Fibroblast of pulmonary artery (primary cell): ENCODE measurements at regions not wholly inside any gene's neighbourhood (a gene's known extent, or its start where the extent isn't known, plus 50 kb on each side); places are given as distances from the start of the nearest gene placed in this dataset.

ENCODE experiments used
- DNase-seq: peaks from one replicate; pipeline ENCODE4 v3.0.0-alpha.2; 2010; ENCODE audit warnings: low read depth
- H3K4me3 ChIP-seq: replicated peaks from 2 replicates; pipeline ENCODE4 v1.5.1; 2011; ENCODE audit warnings: low read depth, mild to moderate bottlenecking, control low read depth, low read length, moderate library complexity
- CTCF ChIP-seq: IDR thresholded peaks from 2 replicates; pipeline ENCODE4 v1.5.1; 2011; ENCODE audit warnings: mild to moderate bottlenecking, control low read depth, low read length, inconsistent platforms; ENCODE audit errors: missing control alignments

DNA sequence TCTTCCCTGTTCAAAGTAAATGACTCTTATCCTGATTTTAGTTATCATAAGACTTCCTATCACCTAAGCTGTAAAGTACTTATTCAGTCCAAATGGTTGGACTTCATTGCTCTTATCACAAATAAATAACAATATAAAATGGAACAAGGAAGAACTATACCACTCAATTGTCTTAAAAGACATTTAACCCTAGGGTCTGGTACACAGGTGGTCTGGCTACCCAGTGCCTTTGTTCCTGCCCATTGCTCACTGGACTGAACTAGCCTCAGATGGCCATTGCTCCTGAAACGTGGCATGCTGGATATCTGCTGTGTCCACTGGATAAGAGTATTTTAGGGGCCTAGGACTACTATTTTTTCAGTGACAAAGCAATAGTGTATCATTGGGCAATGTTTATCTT, 574.3 kb upstream of the CA10 start:
- DNase-seq = no peak
- no peak for TF ChIP-seq CTCF
- H3K4me3 ChIP-seq = no peak overlapping the region

DNA sequence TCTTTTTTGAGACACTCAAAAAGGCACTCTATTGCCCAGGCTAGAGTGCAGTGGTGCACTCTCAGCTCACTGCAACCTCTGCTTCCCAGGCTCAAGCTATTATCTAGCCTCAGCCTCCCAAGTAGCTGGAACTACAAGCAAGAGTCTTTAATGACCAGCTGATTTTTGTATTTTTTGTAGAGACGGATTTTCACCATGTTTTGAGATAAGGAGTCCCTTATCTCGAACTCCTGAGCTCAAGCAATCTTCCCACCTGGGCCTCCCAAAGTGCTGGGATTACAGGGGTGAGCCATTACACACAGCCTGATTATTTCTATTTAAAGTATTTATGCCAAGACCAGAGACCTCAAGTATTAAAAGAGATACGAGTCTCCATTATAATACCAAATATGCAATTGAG, 566.1 kb upstream of the CA10 start:
- no peak for TF ChIP-seq CTCF
- no peak overlapping the region for H3K4me3 ChIP-seq
- no peak for DNase-seq

DNA sequence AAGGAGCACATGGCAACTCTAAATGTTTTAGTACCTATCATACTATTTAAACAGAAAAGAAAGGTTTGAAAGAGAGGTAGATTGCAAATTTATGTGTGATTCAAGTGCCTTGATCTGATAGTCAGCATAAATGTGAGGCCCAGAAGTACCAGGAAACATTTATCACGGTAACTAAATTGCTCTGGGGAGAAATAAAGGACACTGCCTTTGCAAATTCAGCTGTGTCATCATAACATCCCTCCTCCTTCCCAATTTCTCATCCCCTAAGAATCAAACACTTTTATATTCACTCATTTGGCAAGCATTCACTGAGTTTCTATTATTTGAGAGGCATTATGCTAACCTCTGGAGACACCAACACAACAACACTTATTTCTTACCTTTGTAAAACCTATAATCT, 563.4 kb upstream of the CA10 start:
- no peak for DNase-seq
- H3K4me3 ChIP-seq = no peak overlapping the region
- TF ChIP-seq CTCF = no peak

DNA sequence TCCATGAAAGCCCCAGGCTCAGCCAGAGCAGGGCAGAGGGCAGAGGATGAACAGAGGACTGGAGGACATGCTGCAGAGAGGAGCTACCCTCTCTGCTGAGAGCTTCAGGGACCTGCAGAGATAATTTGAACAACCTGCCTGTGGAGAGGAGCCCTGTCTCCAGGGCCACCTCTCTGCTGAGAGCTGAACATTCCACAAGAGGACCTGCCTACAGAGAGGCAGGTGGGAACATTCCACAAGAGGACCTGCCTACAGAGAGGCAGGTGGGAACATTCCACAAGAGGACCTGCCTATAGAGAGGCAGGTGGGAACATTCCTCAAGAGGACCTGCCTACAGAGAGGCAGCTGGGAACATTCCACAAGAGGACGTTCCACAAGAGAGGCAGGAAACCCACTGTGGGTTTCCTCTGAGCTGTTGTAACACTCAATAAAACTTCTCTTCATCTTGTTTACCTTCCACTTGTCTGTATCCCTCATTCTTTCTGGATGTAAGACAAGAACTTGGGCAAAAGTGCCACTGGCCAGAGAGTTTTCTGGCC, 551.9 kb upstream of the CA10 start:
- no peak for DNase-seq
- H3K4me3 ChIP-seq = no peak overlapping the region
- TF ChIP-seq CTCF = no peak

DNA sequence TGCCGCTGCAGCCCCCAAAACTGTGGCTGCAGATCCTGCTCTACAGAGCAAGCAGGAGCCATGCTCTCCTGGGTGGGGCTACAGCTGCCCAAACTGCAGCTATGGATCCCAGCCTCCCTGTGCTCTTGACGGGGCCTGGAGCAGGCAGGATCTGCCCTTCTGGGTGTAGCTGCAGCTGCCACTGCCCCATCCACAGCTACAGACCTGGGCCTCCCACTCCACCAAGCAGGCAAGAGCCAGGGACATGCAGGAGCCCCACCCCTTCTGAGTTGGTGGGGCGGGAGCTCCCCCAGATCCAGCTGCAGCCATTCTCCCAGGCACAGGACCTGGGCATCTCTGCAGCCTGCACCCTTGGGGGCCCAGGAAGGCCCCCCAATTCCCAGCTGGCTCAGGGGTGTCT, 551.2 kb upstream of the CA10 start:
- TF ChIP-seq CTCF = no peak
- no peak for DNase-seq
- H3K4me3 ChIP-seq = no peak overlapping the region

GRCh38 chr17:52696362-52696761, 537.8 kb upstream of the CA10 start:
- H3K4me3 ChIP-seq = no peak overlapping the region
- DNase-seq = no peak
- no peak for TF ChIP-seq CTCF

GRCh38 chr17:52686140-52686539, 527.6 kb upstream of the CA10 start:
- DNase-seq = no peak
- no peak for TF ChIP-seq CTCF
- H3K4me3 ChIP-seq = no peak overlapping the region
